NCI-H1694 (cell line): ENCODE measurements at regions not wholly inside any gene's neighbourhood (a gene's known extent, or its start where the extent isn't known, plus 50 kb on each side); places are given as distances from the start of the nearest gene placed in this dataset.

ENCODE experiments used
- DNase-seq: peaks from one replicate; lab custom pipeline; 2025; lab: John Stamatoyannopoulos, UW

DNA sequence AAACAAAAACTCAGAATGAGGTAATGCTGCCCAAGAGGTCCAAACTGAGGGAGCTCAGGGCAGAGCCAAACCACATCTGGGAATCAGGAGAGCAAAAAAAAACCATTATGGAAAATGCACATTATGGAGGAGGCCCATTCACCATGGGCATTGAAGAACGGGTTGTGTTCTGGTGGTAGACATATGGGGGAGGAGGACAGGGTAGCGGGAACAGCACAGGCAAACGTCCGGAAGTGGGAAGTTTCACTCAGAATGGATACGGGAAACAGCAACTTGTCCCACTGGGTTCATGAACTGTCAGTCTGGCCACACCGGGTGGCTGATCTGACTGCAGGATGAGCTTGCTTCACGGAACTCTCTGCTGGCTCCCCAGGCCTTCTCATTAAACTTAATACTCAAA is 139.7 kb downstream of the RRAGC start:
- DNase-seq, result no peak

- DNase-seq, result no peak
Observed at GRCh38 chr1:38718031-38718430, 141.5 kb downstream of the RRAGC start.

- no peak for DNase-seq
Observed at GRCh38 chr1:38716229-38716628, 143.3 kb downstream of the RRAGC start.

GRCh38 chr1:38715415-38715814 is 144.2 kb downstream of the RRAGC start:
- DNase-seq, result no peak

- DNase-seq, result no peak
Observed at GRCh38 chr1:38712046-38712445, 147.5 kb downstream of the RRAGC start.

- no peak for DNase-seq
Observed at GRCh38 chr1:38708701-38709258, 150.8 kb downstream of the RRAGC start.

DNA sequence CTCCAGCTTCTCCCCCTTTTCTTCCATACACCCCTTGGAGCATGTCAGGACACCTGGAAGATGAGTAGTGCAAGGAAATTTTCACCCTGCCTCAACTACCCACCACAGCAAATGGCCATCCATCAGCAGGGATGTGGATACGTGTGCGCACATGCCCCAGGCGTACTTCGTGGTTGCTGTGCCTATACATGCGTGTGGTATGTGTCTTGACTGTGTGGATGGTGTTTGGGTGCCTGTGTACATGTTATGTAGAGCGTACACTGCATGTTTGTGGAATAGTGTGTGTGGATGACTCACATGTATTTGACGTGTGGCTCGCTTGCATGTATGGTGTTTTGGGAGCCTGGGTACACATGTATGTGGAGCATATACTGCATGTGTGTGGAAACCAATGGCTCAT is 158.5 kb downstream of the RRAGC start:
- DNase-seq, result no peak

- no peak for DNase-seq
Observed at GRCh38 chr1:38700077-38700470, 159.5 kb downstream of the RRAGC start.

DNA sequence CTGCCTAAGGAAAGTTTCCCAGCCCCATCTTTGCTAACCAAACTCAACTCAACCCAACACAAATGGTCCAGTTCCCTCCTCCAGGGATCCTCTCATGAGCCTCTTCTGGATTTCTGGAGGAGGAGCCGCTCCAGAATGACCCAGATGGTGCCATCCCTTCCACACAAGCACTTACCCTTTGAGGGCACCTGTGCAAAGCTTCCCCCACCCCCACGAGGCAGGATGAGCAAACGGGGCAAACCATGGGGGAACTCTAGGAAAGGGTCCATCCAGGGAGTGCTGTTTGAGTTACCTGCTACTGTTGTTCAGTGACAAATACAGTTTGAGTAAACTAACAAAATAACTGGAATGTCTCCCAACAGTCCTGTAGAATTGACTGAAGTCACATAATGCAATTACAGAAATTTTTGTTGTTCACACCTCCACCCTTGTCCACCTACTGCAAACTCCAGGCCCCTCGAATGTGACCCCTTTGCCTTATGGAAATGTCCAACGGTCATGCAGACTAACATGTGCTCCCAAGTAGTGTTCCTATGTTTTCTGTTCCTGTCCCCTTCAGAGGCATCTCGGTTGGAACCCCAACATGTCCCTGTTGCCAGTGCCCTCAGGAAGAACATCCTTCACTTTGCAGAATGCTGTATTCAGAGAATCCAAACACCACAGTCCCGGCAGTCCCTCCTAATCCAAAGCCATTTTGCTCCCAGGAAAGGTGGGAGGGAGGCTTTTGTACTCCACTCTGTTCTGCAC is 160.1 kb downstream of the RRAGC start:
- no peak for DNase-seq

DNA sequence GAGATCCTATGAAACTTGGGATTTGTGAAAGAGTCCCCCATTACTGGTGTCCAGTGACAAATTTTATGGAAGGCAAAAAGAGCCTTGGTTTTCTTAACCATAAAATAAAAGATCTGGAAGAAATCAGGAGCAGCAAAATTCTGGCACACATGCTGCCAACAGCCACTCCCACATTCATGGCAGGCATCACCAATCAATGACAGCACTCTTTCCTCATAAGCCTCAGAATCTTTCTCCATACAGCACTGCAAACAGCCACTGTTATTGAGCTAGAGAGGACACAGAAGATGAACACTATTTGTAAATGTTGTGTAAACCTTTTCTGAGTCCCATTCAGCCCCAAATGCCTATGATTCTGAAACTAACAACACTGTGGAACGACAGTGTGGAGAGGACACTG is 162.2 kb downstream of the RRAGC start:
- no peak for DNase-seq

GRCh38 chr1:38696371-38696770 is 163.2 kb downstream of the RRAGC start:
- DNase-seq, result no peak

- no peak for DNase-seq
Observed at GRCh38 chr1:38693759-38694158, 165.8 kb downstream of the RRAGC start.

DNA sequence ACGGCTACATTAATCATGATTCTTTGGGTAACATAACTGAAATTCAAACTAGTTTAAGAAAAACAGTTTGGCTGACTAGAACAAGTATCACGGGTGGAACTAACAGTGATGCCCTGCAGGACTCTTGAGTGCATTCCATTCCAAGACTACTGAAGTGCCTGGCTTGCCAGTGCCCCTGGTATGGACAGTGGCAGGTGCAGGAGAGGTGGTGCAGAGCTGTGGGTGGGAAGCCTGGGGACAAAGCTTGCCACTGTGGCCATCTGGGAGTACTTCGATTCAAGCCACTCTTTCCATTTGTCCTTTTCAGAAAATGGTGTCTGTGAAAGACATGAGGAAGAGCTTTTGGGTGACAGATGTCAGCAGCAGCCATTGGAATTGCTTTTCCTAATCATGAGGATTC is 166.5 kb downstream of the RRAGC start:
- DNase-seq, result no peak

DNA sequence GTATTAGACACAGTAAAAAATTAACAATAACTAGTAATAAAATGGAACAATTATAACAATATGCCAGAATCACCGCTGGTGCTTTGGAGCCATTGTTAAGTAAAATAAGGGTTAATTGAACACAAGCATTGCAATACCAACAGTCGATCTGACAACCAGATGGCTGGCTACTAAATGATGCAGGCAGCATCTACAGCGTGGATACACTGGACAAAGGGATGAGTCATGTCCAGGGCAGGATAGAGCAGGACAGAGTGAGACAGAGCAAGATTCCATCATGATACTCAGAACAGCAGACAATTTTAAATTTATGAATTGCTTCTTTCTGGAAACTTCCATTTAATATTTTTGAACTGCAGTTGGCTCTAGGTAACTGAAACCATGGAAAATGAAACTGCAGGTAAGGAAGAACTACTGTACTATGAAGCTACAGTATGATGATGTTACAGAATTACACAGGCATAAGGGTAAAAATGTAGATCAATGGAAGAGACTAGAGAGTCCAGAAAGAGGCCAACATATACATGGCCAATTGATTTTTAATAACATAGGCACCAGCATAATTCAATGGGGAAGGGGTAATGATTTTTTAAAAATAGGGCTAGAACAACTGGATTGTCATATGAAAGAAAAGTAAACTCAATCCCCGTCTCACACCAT is 168.7 kb downstream of the RRAGC start:
- DNase-seq, result no peak

DNA sequence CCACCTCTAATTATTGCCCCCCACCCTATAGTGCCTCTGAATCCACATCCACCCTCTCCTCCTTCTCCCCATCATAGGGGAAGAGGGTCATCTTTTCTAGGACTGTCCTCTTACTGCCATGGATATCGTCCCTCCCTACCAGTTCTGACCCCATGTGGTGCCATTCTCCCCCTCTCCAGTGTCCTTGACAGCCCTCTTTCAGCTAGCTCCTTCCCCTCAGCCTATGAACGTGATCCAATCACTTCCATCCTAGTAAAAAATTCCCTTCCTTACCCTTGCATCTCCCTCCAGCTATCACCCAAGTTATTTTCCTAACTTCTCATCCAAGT is 172.7 kb downstream of the RRAGC start:
- no peak for DNase-seq

- peak; percentile 3 for DNase-seq
Observed at GRCh38 chr1:38686167-38686926, 173.2 kb downstream of the RRAGC start.

- DNase-seq, result peak; percentile 34
Observed at GRCh38 chr1:38685388-38685787, 174.2 kb downstream of the RRAGC start.

DNA sequence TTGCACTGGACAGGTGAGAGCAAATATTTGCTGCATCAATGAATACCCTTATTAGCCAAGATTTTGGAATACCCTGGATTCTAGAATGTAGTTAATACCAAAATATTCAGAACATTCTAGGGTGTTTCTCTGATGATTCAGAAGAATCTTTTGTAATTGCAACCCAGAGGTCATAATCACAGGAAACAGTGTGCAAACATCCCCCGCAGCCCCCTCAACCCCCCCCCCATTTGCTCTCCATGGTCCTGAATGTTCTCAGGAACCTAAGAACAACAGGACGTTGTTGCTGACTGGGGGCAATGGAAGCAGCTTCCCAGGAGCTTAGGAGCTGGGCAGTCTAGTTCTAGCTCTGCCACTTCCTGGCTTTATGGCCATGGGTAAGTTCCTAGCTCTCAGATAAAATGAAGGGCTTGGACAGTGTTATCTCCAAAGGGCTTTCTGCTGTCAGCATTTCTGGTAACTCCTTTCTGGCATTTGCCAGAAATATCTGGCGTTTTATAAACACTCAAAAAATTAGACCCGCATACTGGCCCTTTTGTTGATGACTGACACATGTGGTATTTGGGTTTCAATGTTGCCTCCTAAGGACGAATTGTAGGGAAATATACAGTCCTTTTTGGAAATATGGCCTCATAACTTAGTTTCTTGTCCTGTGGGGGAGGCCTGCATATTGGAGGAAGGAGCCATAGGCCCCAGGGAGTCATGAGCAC is 178.6 kb downstream of the RRAGC start:
- DNase-seq, result no peak

- DNase-seq, result no peak
Observed at GRCh38 chr1:38677756-38678155, 181.8 kb downstream of the RRAGC start.

- no peak for DNase-seq
Observed at GRCh38 chr1:38677311-38677710, 182.3 kb downstream of the RRAGC start.

DNA sequence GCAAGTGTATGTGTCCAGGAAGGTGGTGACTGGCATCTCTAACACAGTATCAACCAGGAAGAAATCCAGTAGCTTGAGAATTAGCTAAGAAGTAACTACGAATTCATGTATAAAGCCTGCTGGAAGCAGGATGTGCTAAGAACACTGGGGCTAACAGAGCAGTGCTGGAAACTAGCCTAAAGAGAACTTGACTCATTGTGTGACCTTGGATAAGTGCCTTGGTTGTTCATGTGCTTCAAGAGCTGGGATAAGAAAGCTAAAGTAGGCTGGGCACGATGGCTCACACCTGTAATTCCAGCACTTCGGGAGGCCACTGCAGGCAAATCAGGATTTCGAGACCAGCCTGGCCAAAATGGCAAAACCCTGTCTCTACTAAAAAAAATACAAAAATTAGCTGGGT is 186.9 kb downstream of the RRAGC start:
- DNase-seq, result no peak

GRCh38 chr1:38671221-38671620 is 188.4 kb downstream of the RRAGC start:
- no peak for DNase-seq
